WTC11 (cell line): ENCODE measurements at regions not wholly inside any gene's neighbourhood (a gene's known extent, or its start where the extent isn't known, plus 50 kb on each side); places are given as distances from the start of the nearest gene placed in this dataset.

Experiments used
- ATF3 ChIP-seq: sonication (generic); formaldehyde crosslinking; conservative IDR thresholded peaks from 2 replicates; pipeline ENCODE4 v1.8.1; 2022; ENCODE audit warnings: mild to moderate bottlenecking, missing genetic modification reagents
- ETV6 ChIP-seq: sonication (generic); formaldehyde crosslinking; IDR thresholded peaks from 2 replicates; pipeline ENCODE4 v1.8.1; 2022; ENCODE audit warnings: mild to moderate bottlenecking, missing genetic modification reagents
- JUN ChIP-seq: sonication (generic); formaldehyde crosslinking; IDR thresholded peaks from 2 replicates; pipeline ENCODE4 v1.8.0; 2023; ENCODE audit warnings: mild to moderate bottlenecking, missing genetic modification reagents
- NR1H2 ChIP-seq: sonication (generic); formaldehyde crosslinking; IDR thresholded peaks from 2 replicates; pipeline ENCODE4 v1.9.0; 2021; ENCODE audit warnings: mild to moderate bottlenecking, moderate library complexity, missing genetic modification reagents
- NR3C1 ChIP-seq: sonication (generic); formaldehyde crosslinking; conservative IDR thresholded peaks from 2 replicates; pipeline ENCODE4 v1.8.1; 2023; ENCODE audit warnings: low read depth, mild to moderate bottlenecking, missing genetic modification reagents
- SP1 ChIP-seq: sonication (generic); formaldehyde crosslinking; conservative IDR thresholded peaks from 2 replicates; pipeline ENCODE4 v1.8.1; 2022; ENCODE audit warnings: missing genetic modification reagents
- TP53 ChIP-seq: sonication (generic); formaldehyde crosslinking; IDR thresholded peaks from 2 replicates; pipeline ENCODE4 v1.8.1; 2023; ENCODE audit warnings: mild to moderate bottlenecking, missing genetic modification reagents
- ZNF317 ChIP-seq: sonication (generic); formaldehyde crosslinking; IDR thresholded peaks from 2 replicates; pipeline ENCODE4 v1.8.1; 2023; ENCODE audit warnings: low read depth, mild to moderate bottlenecking, moderate library complexity, missing genetic modification reagents, borderline replicate concordance
- TF ChIP-seq, protein P1 (sequence below): fragments of 200-600 bp; IDR thresholded peaks from 2 replicates; pipeline ENCODE4 v1.8.0; 2022; ENCODE audit warnings: antibody characterized with exemption
- TF ChIP-seq, protein P2 (sequence below): sonication (generic); formaldehyde crosslinking; IDR thresholded peaks from 2 replicates; pipeline ENCODE4 v1.8.0; 2023; ENCODE audit warnings: missing genetic modification reagents

GRCh38 chrX:125404667-125405160 is 85.0 kb downstream of the TEX13C start:
- TF ChIP-seq ZNF317 = no peak
- TF ChIP-seq, protein P1, sequence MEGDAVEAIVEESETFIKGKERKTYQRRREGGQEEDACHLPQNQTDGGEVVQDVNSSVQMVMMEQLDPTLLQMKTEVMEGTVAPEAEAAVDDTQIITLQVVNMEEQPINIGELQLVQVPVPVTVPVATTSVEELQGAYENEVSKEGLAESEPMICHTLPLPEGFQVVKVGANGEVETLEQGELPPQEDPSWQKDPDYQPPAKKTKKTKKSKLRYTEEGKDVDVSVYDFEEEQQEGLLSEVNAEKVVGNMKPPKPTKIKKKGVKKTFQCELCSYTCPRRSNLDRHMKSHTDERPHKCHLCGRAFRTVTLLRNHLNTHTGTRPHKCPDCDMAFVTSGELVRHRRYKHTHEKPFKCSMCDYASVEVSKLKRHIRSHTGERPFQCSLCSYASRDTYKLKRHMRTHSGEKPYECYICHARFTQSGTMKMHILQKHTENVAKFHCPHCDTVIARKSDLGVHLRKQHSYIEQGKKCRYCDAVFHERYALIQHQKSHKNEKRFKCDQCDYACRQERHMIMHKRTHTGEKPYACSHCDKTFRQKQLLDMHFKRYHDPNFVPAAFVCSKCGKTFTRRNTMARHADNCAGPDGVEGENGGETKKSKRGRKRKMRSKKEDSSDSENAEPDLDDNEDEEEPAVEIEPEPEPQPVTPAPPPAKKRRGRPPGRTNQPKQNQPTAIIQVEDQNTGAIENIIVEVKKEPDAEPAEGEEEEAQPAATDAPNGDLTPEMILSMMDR = no peak
- no peak for TF ChIP-seq SP1
- TF ChIP-seq JUN (CRISPR knock-in tag) = no peak
- TF ChIP-seq ETV6 (CRISPR knock-in tag) = no peak
- TF ChIP-seq TP53 = no peak
- TF ChIP-seq NR3C1 (CRISPR knock-in tag) = no peak
- no peak for TF ChIP-seq ATF3 (CRISPR knock-in tag)
- TF ChIP-seq NR1H2 (CRISPR knock-in tag) = no peak
- TF ChIP-seq, protein P2, sequence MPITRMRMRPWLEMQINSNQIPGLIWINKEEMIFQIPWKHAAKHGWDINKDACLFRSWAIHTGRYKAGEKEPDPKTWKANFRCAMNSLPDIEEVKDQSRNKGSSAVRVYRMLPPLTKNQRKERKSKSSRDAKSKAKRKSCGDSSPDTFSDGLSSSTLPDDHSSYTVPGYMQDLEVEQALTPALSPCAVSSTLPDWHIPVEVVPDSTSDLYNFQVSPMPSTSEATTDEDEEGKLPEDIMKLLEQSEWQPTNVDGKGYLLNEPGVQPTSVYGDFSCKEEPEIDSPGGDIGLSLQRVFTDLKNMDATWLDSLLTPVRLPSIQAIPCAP (CRISPR knock-in tag) = no peak
